GM12878 (cell line): ENCODE measurements at regions not wholly inside any gene's neighbourhood (a gene's known extent, or its start where the extent isn't known, plus 50 kb on each side); places are given as distances from the start of the nearest gene placed in this dataset.

Source experiments
- ATAC-seq: fragments of 200-7000 bp; cut with Tn5 transposase; 3 replicates; pipeline ENCODE4 v1.9.1; 2020; ENCODE audit warnings: mild to moderate bottlenecking, moderate library complexity
- BruUV-seq: library from RNA; stranded (reverse); fragments of 400-500 nt; replicated peaks from 2 replicates; lab custom pipeline; 2021; lab: Mats Ljungman, UMichigan
- CTCF ChIA-PET: fragments of 300-600 bp; sonication (Branson Sonifier 250); formaldehyde crosslinking; extraction: SDS; loops from one replicate; lab custom pipeline; 2021; ENCODE audit warnings: inconsistent platforms; lab: Yijun Ruan, JAX
- POLR2A ChIA-PET: fragments of 350-600 bp; formaldehyde crosslinking; extraction: SDS; loops from one replicate; lab custom pipeline; 2021; ENCODE audit warnings: inconsistent platforms; lab: Charles Lee
- RAD21 ChIA-PET: fragments of 300-600 bp; sonication (Branson Sonifier 250); formaldehyde crosslinking; loops from one replicate; lab custom pipeline; 2023; ENCODE audit warnings: antibody characterized with exemption; ENCODE audit not compliant: unreplicated experiment; lab: Charles Lee
- SMC1A ChIA-PET: fragments of 300-600 bp; sonication (Branson Sonifier 250); formaldehyde crosslinking; loops from one replicate; lab custom pipeline; 2023; ENCODE audit not compliant: unreplicated experiment, uncharacterized antibody; lab: Charles Lee
- DNase-seq: peaks from one replicate; pipeline ENCODE4 v3.0.0-alpha.2; 2011; ENCODE audit warnings: low read depth, low spot score
- FAIRE-seq: peaks from 3 replicates; lab custom pipeline; 2011; peaks lifted over from hg19 to GRCh38; lab: Jason Lieb, UNC
- H2AFZ ChIP-seq: 2 replicates; pipeline ENCODE4 v1.6.0; 2011; ENCODE audit warnings: low read depth, low read length, control low read depth; ENCODE audit not compliant: control insufficient read depth
- H3K27ac ChIP-seq: 2 replicates; pipeline ENCODE4 v1.5.1; 2011; ENCODE audit warnings: control low read depth; ENCODE audit not compliant: control insufficient read depth, insufficient read depth
- H3K27me3 ChIP-seq, 2 experiments: replicated peaks in 1 of 2; 2 replicates each; pipeline versions ENCODE4 v1.6.0 to v1.6.1; 2011; ENCODE audit warnings: low read length in 1 of 2; ENCODE audit not compliant: control insufficient read depth in 2 of 2, insufficient read depth in 2 of 2
- H3K36me3 ChIP-seq, 2 experiments: 2 replicates each; pipeline ENCODE4 v1.5.1; 2011; ENCODE audit warnings: low read length in 1 of 2; ENCODE audit not compliant: control insufficient read depth in 2 of 2, insufficient read depth in 2 of 2
- H3K4me1 ChIP-seq: 2 replicates; pipeline ENCODE4 v1.6.1; 2011; ENCODE audit warnings: mild to moderate bottlenecking, low read length, moderate library complexity, mixed read lengths; ENCODE audit not compliant: control insufficient read depth, insufficient read depth
- H3K4me2 ChIP-seq: 2 replicates; pipeline ENCODE4 v1.6.0; 2011; ENCODE audit warnings: control low read depth; ENCODE audit not compliant: control insufficient read depth, insufficient read depth
- H3K4me3 ChIP-seq: fragments of 200-600 bp; sonication (generic); 2 replicates; pipeline ENCODE4 v1.5.1; 2016
- H3K79me2 ChIP-seq: 2 replicates; pipeline ENCODE4 v1.6.0; 2011; ENCODE audit warnings: low read length; ENCODE audit not compliant: control insufficient read depth, insufficient read depth
- H3K9ac ChIP-seq: 2 replicates; pipeline ENCODE4 v1.8.0; 2011; ENCODE audit warnings: low read length, control low read depth, mixed read lengths; ENCODE audit not compliant: control insufficient read depth, insufficient read depth
- H3K9me3 ChIP-seq: replicated peaks from 3 replicates; pipeline ENCODE4 v1.5.1; 2011; ENCODE audit warnings: mild to moderate bottlenecking, low read length; ENCODE audit not compliant: control insufficient read depth, insufficient read depth
- H4K20me1 ChIP-seq: 2 replicates; pipeline ENCODE4 v1.6.0; 2011; ENCODE audit not compliant: control insufficient read depth, insufficient read depth
- BMI1 ChIP-seq: fragments of 450-650 bp; IDR thresholded peaks from 2 replicates; pipeline ENCODE4 v1.6.1; 2016; ENCODE audit warnings: mild to moderate bottlenecking, moderate library complexity, borderline replicate concordance
- IRF3 ChIP-seq: fragments of 450-650 bp; IDR thresholded peaks from 2 replicates; pipeline ENCODE4 v1.6.1; 2014; ENCODE audit warnings: mild to moderate bottlenecking
- KLF5 ChIP-seq: fragments of 450-650 bp; IDR thresholded peaks from 2 replicates; pipeline ENCODE4 v1.6.1; 2014; ENCODE audit warnings: mild to moderate bottlenecking; ENCODE audit not compliant: partially characterized antibody
- MLLT1 ChIP-seq: fragments of 450-650 bp; IDR thresholded peaks from 2 replicates; pipeline ENCODE4 v1.6.1; 2016; ENCODE audit warnings: mild to moderate bottlenecking
- MTA2 ChIP-seq: fragments of 450-650 bp; IDR thresholded peaks from 2 replicates; pipeline ENCODE4 v1.6.1; 2016; ENCODE audit warnings: low read depth, mild to moderate bottlenecking, moderate library complexity
- NR2C2 ChIP-seq: IDR thresholded peaks from 2 replicates; pipeline ENCODE4 v1.6.1; 2011; ENCODE audit warnings: borderline replicate concordance, low read depth; ENCODE audit not compliant: control insufficient read depth, insufficient read length
- RBBP5 ChIP-seq: fragments of 200-600 bp; sonication (generic); conservative IDR thresholded peaks from 2 replicates; pipeline ENCODE4 v1.6.1; 2016
- RFX5 ChIP-seq: IDR thresholded peaks from 2 replicates; pipeline ENCODE4 v1.6.1; 2011; ENCODE audit warnings: low read depth, low read length, improper control_type of control experiment
- SREBF2 ChIP-seq: IDR thresholded peaks from 2 replicates; pipeline ENCODE4 v1.6.1; 2012; ENCODE audit warnings: mild to moderate bottlenecking, low read length
- SRF ChIP-seq, 2 experiments: IDR thresholded peaks; 2 replicates each; pipeline ENCODE4 v1.6.1; 2011; ENCODE audit warnings: low read depth in 2 of 2, low read length in 2 of 2, mild to moderate bottlenecking in 1 of 2, moderate library complexity in 1 of 2
- USF1 ChIP-seq: IDR thresholded peaks from 2 replicates; pipeline ENCODE4 v1.6.1; 2011; ENCODE audit warnings: borderline replicate concordance, low read depth, mild to moderate bottlenecking, moderate library complexity, mixed read lengths, low read length; ENCODE audit not compliant: insufficient read depth; ENCODE audit errors: extremely low read length
- YBX1 ChIP-seq: fragments of 450-650 bp; IDR thresholded peaks from 2 replicates; pipeline ENCODE4 v1.6.1; 2016; ENCODE audit warnings: antibody characterized with exemption
- ZBED1 ChIP-seq: IDR thresholded peaks from 2 replicates; pipeline ENCODE4 v1.6.1; 2016; ENCODE audit warnings: borderline replicate concordance
- ZNF207 ChIP-seq: fragments of 450-650 bp; IDR thresholded peaks from 2 replicates; pipeline ENCODE4 v1.6.1; 2014; ENCODE audit warnings: antibody characterized with exemption, mild to moderate bottlenecking, borderline replicate concordance
- ZNF274 ChIP-seq: IDR thresholded peaks from one replicate; pipeline ENCODE4 v1.8.0; 2011; ENCODE audit not compliant: insufficient read length, insufficient read depth
- WGBS: methylation state at CpG from one replicate; pipeline ENCODE4 v1.1.6; 2016; ENCODE audit warnings: low lambda C conversion rate; ENCODE audit not compliant: insufficient replicate concordance, insufficient coverage; ENCODE audit errors: missing lambda C conversion rate; 5-methylcytosine and 5-hydroxymethylcytosine counted together
- in situ Hi-C: fragments of 300-500 bp; cut with MboI; formaldehyde crosslinking; loops from 9 replicates; pipeline ENCODE4 v1.14.3; 2018; ENCODE audit warnings: mixed read lengths
- intact Hi-C: fragments of 100-400 bp; cut with micrococcal nuclease; formaldehyde crosslinking; loops from one replicate; pipeline ENCODE4 v1.14.2; 2022; ENCODE audit not compliant: unreplicated experiment

- no peak for TF ChIP-seq RBBP5
- no peak for TF ChIP-seq ZBED1
- no peak for TF ChIP-seq IRF3
These were observed 508.5 kb upstream of the ZMIZ1 start (continued) for GRCh38 chr10:78560341-78560688.

- FAIRE-seq: no peak
- no TSS peak for BruUV-seq
- ChIA-PET RAD21 (no interaction called here), POLR2A (no interaction called here), CTCF (no interaction called here), SMC1A (no interaction called here)
- H3K9ac ChIP-seq: no peak overlapping the region
- WGBS: 0% methylated on average over 2 of the region's 2 CpGs
- H3K4me3 ChIP-seq: no peak overlapping the region
- H3K79me2 ChIP-seq: no peaks in the 10 kb centered on the region
- no peak for DNase-seq
- H4K20me1 ChIP-seq: no peaks in the 10 kb centered on the region
- H3K27me3 ChIP-seq: peaks cover 0 to 2% of the 10 kb centered on the region in 2 experiments; a peak in 3 of 4 replicates
- H3K4me1 ChIP-seq: no peaks in the 10 kb centered on the region
- ATAC-seq: no peak
- in situ Hi-C loops (no loop called here), intact Hi-C loops (no loop called here)
- no peak overlapping the region for H3K4me2 ChIP-seq
- no peak overlapping the region for H3K27ac ChIP-seq
- TF ChIP-seq USF1 (no peak), SRF (IDR thresholded peaks at IDR 0.05; ENCODE audit: low read depth in 2 of 2, low read length in 2 of 2) (no peak), MTA2 (no peak), IRF3 (no peak), NR2C2 (no peak), YBX1 (no peak), MLLT1 (no peak), RFX5 (no peak), ZNF274 (no peak), BMI1 (no peak), ZNF207 (no peak), SREBF2 (no peak), KLF5 (no peak)
- H3K36me3 ChIP-seq: no peaks in the 10 kb centered on the region
- H2AFZ ChIP-seq: no peak overlapping the region
- no peaks in the 10 kb centered on the region for H3K9me3 ChIP-seq
These were observed 505.5 kb upstream of the ZMIZ1 start for GRCh38 chr10:78563314-78563713.
